H1 (cell line): ENCODE measurements at regions not wholly inside any gene's neighbourhood (a gene's known extent, or its start where the extent isn't known, plus 50 kb on each side); places are given as distances from the start of the nearest gene placed in this dataset.

Experiments
- CHD1 ChIP-seq: IDR thresholded peaks from 2 replicates; pipeline ENCODE4 v1.6.1; 2012; ENCODE audit warnings: low read depth, low read length, improper control_type of control experiment
- CHD2 ChIP-seq: IDR thresholded peaks from 2 replicates; pipeline ENCODE4 v1.6.1; 2012; ENCODE audit warnings: low read length, improper control_type of control experiment
- CTCF ChIP-seq, 3 experiments: IDR thresholded peaks; 1 replicate in 2 of 3; 2 replicates in 1 of 3; pipeline versions ENCODE4 v1.5.1 to v1.6.1; 2011; ENCODE audit warnings: low read length in 3 of 3, mild to moderate bottlenecking in 3 of 3, inconsistent platforms in 2 of 3, low read depth in 1 of 3, moderate library complexity in 1 of 3; ENCODE audit not compliant: insufficient read depth in 1 of 3; ENCODE audit errors: control extremely low read depth in 1 of 3
- GABPA ChIP-seq: IDR thresholded peaks from 2 replicates; pipeline ENCODE4 v1.6.1; 2011; ENCODE audit warnings: mild to moderate bottlenecking, low read length, moderate library complexity, borderline replicate concordance; ENCODE audit not compliant: insufficient read depth
- JUND ChIP-seq: IDR thresholded peaks from 2 replicates; pipeline ENCODE4 v1.6.1; 2011; ENCODE audit warnings: mild to moderate bottlenecking, improper control_type of control experiment, low read length
- KDM5A ChIP-seq: fragments of 200-600 bp; IDR thresholded peaks from 2 replicates; pipeline ENCODE4 v1.7.1; 2012; ENCODE audit warnings: mild to moderate bottlenecking, low read length, inconsistent platforms, mixed read lengths
- MAFK ChIP-seq: IDR thresholded peaks from 2 replicates; pipeline ENCODE4 v1.6.1; 2012; ENCODE audit warnings: low read depth, mild to moderate bottlenecking, improper control_type of control experiment, low read length
- POU5F1 ChIP-seq: IDR thresholded peaks from 2 replicates; pipeline ENCODE4 v1.6.1; 2011; ENCODE audit warnings: low read depth, mild to moderate bottlenecking, low read length, moderate library complexity
- SIN3A ChIP-seq, 2 experiments: IDR thresholded peaks in 1 of 2; conservative IDR thresholded peaks in 1 of 2; 2 replicates each; pipeline ENCODE4 v1.6.1; 2011 to 2012; ENCODE audit warnings: low read length in 2 of 2, improper control_type of control experiment in 1 of 2, low read depth in 1 of 2, mild to moderate bottlenecking in 1 of 2
- TAF7 ChIP-seq: optimal IDR thresholded peaks from 2 replicates; pipeline ENCODE3; 2011; ENCODE audit warnings: low read depth, mild to moderate bottlenecking, inconsistent platforms, low read length, moderate library complexity, borderline replicate concordance
- TCF12 ChIP-seq: IDR thresholded peaks from 2 replicates; pipeline ENCODE4 v1.6.1; 2011; ENCODE audit warnings: low read depth, mild to moderate bottlenecking, low read length

DNA sequence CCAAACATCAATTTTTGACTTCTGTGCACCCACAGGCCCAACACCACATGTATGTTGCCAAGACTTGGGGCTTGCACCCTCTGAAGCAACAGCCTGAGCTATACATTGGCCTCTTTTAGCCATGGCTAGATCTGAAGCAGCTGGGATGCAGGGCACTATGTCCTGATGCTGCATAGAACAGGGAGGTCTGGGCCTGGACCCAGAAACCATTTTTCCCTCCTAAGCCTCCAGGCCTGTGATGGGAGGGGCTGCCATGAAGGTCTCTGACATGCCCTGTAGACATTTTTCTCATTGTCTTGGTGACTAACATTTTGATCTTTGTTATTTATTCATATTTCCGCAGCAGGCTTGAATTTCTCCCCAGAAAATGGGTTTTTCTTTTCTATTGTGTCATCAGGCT is 330.0 kb downstream of the PYDC2 start (continued):
- TF ChIP-seq TAF7, result no peak
- no peak for TF ChIP-seq GABPA
- TF ChIP-seq TCF12, result no peak
- no peak for TF ChIP-seq KDM5A
- TF ChIP-seq CHD1, result no peak
- TF ChIP-seq MAFK, result no peak
- TF ChIP-seq SIN3A (conservative IDR thresholded peaks at IDR 0.05 in 1 of 2, IDR thresholded peaks at IDR 0.05 in 1 of 2; ENCODE audit: low read depth in 1 of 2, low read length in 2 of 2), result no peak
- no peak for TF ChIP-seq POU5F1
- no peak for TF ChIP-seq JUND
- TF ChIP-seq CHD2, result no peak
- no peak for TF ChIP-seq CTCF (IDR thresholded peaks at IDR 0.05; ENCODE audit: control extremely low read depth in 1 of 3, insufficient read depth in 1 of 3, low read depth in 1 of 3, low read length in 3 of 3)
- TF ChIP-seq, all 59 proteins: peak for 0
